ENCODE measurements at regions not wholly inside any gene's neighbourhood (a gene's known extent, or its start where the extent isn't known, plus 50 kb on each side); places are given as distances from the start of the nearest gene placed in this dataset.

GRCh38 chr1:157403608-157404007, 148.7 kb downstream of the FCRL5 start:
- CTCF ChIA-PET, result no interaction called here
- Histone ChIP-seq H3K27me3 (ENCODE audit: control insufficient read depth, insufficient read depth, low read length) (peaks cover under 1% of the 10 kb centered on the region; the same call in 1 of the 2 replicates), H3K36me3 (ENCODE audit: control insufficient read depth, insufficient read depth, low read length) (no peaks in the 10 kb centered on the region), H3K9me3 (ENCODE audit: control insufficient read depth, insufficient read depth, low read depth, low read length) (no peaks in the 10 kb centered on the region), H3K4me3 (ENCODE audit: low read depth in 2 of 2, low read length in 2 of 2) (no peak overlapping the region), H3K4me1 (ENCODE audit: control insufficient read depth, insufficient read depth, low read length) (no peaks in the 10 kb centered on the region), H3K27ac (ENCODE audit: low read length) (no peak overlapping the region)
- BruUV-seq (replicated peaks), result no TSS peak
- intact Hi-C loops (cut with micrococcal nuclease; ENCODE audit: unreplicated experiment), result no loop called here
- POLR2A ChIA-PET, result no interaction called here
- ATAC-seq, result no peak
- no peak for DNase-seq (ENCODE audit: low read depth, low spot score)
- in situ Hi-C loops (cut with HindIII; ENCODE audit: low pct_unique_long_range_greater_than_20kb, low sequenced_read_pairs), result no loop called here
- TF ChIP-seq REST (IDR thresholded peaks at IDR 0.05; ENCODE audit: insufficient read depth in 1 of 2, low read depth in 2 of 2, low read length in 1 of 2) (no peak), CTCF (IDR thresholded peaks at IDR 0.05) (no peak), SIN3A (IDR thresholded peaks at IDR 0.05; ENCODE audit: borderline replicate concordance, insufficient read depth, low read depth, low read length) (no peak), TCF7L2 (IDR thresholded peaks at IDR 0.05; ENCODE audit: low read depth, low read length) (no peak), POLR2AphosphoS5 (IDR thresholded peaks at IDR 0.05; ENCODE audit: low read depth, low read length) (no peak)

GRCh38 chr1:157403203-157403602, 149.1 kb downstream of the FCRL5 start:
- POLR2A ChIA-PET, result no interaction called here
- CTCF ChIA-PET, result no interaction called here
- Histone ChIP-seq H3K9me3 (ENCODE audit: control insufficient read depth, insufficient read depth, low read depth, low read length) (no peaks in the 10 kb centered on the region), H3K27me3 (ENCODE audit: control insufficient read depth, insufficient read depth, low read length) (peaks cover 3% of the 10 kb centered on the region; the same call in 1 of the 2 replicates), H3K4me1 (ENCODE audit: control insufficient read depth, insufficient read depth, low read length) (no peaks in the 10 kb centered on the region), H3K4me3 (ENCODE audit: low read depth in 2 of 2, low read length in 2 of 2) (no peak overlapping the region), H3K36me3 (ENCODE audit: control insufficient read depth, insufficient read depth, low read length) (no peaks in the 10 kb centered on the region), H3K27ac (ENCODE audit: low read length) (no peak overlapping the region)
- no peak for ATAC-seq
- in situ Hi-C loops (cut with HindIII; ENCODE audit: low pct_unique_long_range_greater_than_20kb, low sequenced_read_pairs), result no loop called here
- DNase-seq (ENCODE audit: low read depth, low spot score), result no peak
- TF ChIP-seq CTCF (IDR thresholded peaks at IDR 0.05), result no peak
- TF ChIP-seq POLR2AphosphoS5 (IDR thresholded peaks at IDR 0.05; ENCODE audit: low read depth, low read length), result no peak
- no peak for TF ChIP-seq SIN3A (IDR thresholded peaks at IDR 0.05; ENCODE audit: borderline replicate concordance, insufficient read depth, low read depth, low read length)
- TF ChIP-seq TCF7L2 (IDR thresholded peaks at IDR 0.05; ENCODE audit: low read depth, low read length), result no peak
- TF ChIP-seq REST (IDR thresholded peaks at IDR 0.05; ENCODE audit: insufficient read depth in 1 of 2, low read depth in 2 of 2, low read length in 1 of 2), result no peak
- BruUV-seq (replicated peaks), result no TSS peak
- intact Hi-C loops (cut with micrococcal nuclease; ENCODE audit: unreplicated experiment), result no loop called here
